Urothelium cell line (cell line): ENCODE measurements at regions not wholly inside any gene's neighbourhood (a gene's known extent, or its start where the extent isn't known, plus 50 kb on each side); places are given as distances from the start of the nearest gene placed in this dataset.

Experiments used
- DNase-seq: peaks from one replicate; pipeline ENCODE4 v3.0.0; 2011; ENCODE audit warnings: low spot score, mixed read lengths
- FAIRE-seq: peaks from 2 replicates; lab custom pipeline; 2011; peaks lifted over from hg19 to GRCh38; lab: Jason Lieb, UNC

DNA sequence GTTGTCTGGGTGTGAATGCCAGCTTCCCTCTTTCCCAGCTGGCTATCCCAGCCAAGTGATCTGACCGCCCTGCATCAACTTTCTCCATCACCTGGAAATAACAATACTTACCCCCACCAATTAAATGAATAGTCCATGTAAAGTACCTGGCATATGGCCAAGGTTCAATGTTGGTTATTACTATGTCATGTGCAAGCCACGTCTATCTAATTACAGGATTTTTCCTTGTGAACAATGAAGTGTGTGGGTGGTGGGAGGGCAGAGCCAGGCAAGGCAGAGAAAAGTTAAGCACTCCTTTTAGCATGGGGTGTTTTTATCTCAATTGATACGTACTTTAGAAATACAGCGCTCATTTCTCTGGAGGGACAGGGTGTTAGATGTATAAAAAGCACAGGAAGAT lies 121.1 kb downstream of the NHLRC3 start:
- FAIRE-seq (no peak), DNase-seq (no peak)

DNA sequence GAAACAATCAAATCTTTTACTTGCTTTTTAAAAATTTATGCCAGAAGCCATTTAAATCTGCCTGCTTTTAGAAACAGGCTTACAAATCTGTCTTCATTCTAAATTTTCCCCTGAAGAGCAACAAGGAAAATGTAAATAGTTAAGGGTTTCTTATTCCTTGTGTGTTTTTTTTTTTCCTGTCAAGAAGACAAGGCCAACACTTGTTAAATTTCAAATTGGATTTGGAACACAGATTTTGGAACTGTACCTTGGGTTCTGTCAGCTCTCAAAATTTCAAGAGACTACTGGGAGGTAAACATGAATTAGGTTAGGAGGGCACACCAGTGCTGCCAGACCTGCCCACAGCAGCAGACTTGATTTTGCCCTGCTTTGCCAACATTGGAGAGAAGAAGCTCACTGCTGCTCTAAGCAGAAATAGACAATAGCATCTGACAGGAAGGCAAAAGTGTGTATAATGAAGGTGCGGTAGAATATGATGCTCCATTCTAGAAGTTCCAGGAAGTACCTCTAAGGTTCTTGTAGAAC lies 121.7 kb downstream of the NHLRC3 start:
- no peak for DNase-seq

GRCh38 chr13:39167018-39167417 lies 128.8 kb downstream of the NHLRC3 start:
- FAIRE-seq: no peak
- DNase-seq: no peak

More for the DNA sequence above, 121.7 kb downstream of the NHLRC3 start:
- FAIRE-seq: no peak

DNA sequence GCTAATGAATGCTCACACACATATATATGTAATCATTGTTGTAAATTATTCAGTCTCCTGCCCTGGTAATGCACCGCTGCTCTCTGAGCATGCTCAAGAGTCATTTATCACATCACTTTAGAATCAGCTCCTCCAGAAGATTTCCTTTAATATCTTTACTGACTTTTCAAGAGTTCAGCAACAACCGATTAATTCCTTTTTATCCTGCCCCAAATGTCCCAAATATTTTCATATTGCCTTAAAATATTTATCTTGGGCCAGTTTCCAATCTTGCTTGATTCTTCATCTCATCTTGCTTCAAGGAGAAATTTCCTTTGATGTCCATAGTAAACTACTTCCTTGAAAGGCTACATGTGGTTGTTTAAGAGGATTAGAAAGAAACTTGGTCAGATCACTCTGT lies 132.5 kb downstream of the NHLRC3 start:
- no peak for FAIRE-seq

GRCh38 chr13:39185326-39185725 lies 147.1 kb downstream of the NHLRC3 start:
- FAIRE-seq: no peak
- DNase-seq: no peak

More for the DNA sequence above, 132.5 kb downstream of the NHLRC3 start:
- DNase-seq: no peak

- FAIRE-seq (no peak), DNase-seq (no peak)
Measured at GRCh38 chr13:39186205-39186875, 148.1 kb downstream of the NHLRC3 start.

GRCh38 chr13:39189778-39190177 lies 151.5 kb downstream of the NHLRC3 start:
- FAIRE-seq: no peak
- no peak for DNase-seq

- FAIRE-seq (no peak), DNase-seq (no peak)
Measured at GRCh38 chr13:39196965-39197646, 158.8 kb downstream of the NHLRC3 start.

- DNase-seq (no peak), FAIRE-seq (no peak)
Measured at GRCh38 chr13:39197647-39198007, 159.4 kb downstream of the NHLRC3 start.

DNA sequence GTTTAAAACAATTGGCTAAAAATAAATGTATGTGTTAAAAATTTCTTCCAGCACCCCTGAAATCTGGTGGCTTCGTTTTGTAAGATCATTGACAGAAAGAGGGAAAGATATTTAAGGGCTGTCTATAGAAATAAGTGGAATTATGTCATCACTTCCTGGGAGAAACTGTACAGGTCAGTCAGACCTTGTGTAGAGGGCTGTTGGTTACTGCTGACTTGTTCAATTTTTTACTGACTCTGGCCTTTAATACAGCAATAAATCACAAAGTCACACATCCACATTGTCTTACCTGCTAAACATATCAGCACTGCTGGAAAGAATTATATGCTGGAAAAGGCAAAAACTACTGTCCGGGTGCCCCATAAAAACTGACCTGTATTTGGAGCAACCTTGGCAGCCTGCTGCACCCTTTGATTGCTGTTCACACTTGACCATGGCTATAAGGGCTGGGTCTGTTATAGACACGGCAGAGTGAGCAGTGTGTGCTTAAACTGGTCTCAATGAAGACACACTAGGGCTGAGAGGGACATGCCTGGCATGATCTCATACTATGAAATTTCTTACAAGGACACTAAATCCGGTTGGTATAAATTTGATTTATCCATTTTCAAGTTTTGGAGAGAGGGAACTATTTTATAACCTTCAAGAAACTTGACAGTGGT lies 162.1 kb downstream of the NHLRC3 start:
- FAIRE-seq: no peak
- no peak for DNase-seq

- FAIRE-seq (no peak), DNase-seq (no peak)
Measured at GRCh38 chr13:39201180-39201579, 162.9 kb downstream of the NHLRC3 start.

GRCh38 chr13:39202746-39203145 lies 164.5 kb downstream of the NHLRC3 start:
- DNase-seq: no peak

DNA sequence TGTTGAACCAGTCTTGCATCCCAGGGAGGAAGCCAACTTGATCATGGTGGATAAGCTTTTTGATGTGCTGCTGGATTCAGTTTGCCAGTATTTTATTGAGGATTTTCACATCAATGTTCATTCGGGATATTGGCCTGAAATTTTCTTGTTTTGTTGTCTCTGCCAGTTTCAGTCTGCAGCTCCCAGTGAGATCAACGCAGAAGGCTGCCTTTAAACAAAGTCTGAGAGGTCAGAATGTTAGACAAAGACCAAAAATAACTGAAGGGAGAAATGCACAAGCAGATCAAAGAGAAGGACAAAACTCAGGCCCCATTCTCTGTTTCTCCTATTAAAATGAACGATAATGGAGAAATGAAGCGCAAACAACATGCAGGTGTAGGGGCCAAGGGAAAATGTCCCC lies 170.4 kb downstream of the NHLRC3 start:
- FAIRE-seq: no peak
- no peak for DNase-seq

More at GRCh38 chr13:39202746-39203145, 164.5 kb downstream of the NHLRC3 start:
- FAIRE-seq: no peak

DNA sequence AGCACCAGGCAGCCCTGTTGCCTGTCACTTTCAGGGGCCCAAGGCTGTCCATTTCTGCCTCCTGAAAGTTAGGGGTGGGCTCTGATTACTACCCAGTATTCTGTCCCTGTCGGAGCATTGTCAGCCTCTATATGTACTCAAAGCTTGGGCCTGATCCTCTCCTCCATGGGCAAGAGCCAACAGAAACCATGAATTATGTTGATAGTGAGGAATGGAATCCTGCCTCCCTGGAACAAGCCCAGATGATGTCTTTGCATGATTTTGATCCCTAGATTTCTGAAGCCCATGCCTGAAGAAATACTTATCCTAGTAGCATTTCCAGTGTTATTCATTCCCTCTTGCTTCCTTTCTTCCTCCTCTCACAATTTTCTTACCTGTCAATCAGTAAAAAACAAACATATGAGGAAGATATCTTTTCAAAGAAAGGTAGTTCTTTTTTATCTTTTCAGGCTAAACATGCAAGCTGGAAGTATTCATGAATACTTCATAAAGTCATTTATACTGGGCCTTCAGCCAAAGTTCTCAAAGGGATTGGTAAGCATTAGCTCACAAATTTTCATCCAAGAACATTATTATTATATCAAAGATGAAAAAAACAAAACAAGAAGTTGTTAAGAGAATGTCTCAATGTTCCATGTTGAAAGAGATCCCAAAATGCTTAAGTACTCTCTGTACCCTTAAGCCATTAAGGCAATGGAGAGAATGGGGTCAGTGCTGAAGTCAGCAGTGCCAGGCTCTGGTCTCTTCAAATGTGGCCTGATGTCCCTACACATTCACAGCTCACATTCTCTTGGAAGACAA lies 171.7 kb downstream of the NHLRC3 start:
- DNase-seq: no peak
- FAIRE-seq: no peak

DNA sequence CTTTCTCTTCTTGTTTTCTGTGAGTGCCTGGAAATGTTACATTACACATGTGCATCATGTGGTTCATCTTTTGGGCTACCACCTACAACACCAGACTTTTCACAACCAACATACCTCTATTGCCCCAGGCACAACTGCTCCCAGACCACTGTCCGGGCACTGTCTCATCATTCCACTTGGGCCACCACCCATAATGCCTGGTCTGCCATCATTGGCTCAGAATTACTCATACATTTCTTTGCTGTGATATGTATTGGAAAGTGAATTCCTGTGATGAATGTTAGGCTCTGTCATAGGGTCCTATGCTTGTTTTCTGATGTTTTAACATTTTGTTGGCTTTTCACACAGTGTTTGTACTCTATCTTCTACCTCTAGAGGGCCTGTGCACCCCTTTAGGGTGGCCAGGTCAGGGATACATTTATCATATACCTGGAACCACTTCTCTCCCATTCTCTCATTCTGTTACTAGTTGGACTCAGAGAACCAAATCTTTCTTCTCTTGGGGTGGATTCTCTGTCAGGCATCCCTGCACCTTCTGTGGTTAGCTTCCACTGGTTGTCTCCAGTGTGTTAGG lies 172.8 kb downstream of the NHLRC3 start:
- DNase-seq (no peak), FAIRE-seq (no peak)

GRCh38 chr13:39215971-39216370 lies 177.7 kb downstream of the NHLRC3 start:
- FAIRE-seq (no peak), DNase-seq (no peak)

GRCh38 chr13:39217471-39217870 lies 179.2 kb downstream of the NHLRC3 start:
- no peak for FAIRE-seq
- DNase-seq: no peak

DNA sequence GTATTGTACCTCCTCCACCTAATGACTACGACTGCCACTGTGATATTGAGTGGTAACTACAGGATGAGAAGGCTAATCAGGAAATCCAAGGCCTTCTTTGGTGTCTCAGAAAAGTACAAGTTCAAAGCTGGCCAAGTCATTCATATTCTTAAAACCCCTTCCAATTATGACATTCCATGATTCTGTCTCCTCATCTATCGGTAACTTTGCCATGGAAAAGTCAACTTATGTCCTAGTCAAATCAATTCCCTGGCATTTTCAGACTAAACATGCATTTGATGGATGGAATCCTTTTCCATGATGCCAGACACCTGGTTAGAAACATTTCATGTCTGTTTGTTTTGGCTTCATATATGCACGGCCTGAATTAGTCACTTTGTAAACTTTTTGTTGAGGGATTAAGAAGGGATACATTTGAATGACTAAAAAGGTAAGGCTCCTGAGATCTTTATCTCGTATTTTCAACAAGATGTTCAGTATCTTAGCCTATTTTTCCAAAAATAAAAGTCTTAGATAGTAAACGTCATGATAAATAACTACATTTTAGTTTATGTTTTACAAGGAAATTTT lies 186.5 kb downstream of the NHLRC3 start:
- DNase-seq (no peak), FAIRE-seq (no peak)

GRCh38 chr13:39225860-39226259 lies 187.6 kb downstream of the NHLRC3 start:
- no peak for DNase-seq
- FAIRE-seq: no peak

DNA sequence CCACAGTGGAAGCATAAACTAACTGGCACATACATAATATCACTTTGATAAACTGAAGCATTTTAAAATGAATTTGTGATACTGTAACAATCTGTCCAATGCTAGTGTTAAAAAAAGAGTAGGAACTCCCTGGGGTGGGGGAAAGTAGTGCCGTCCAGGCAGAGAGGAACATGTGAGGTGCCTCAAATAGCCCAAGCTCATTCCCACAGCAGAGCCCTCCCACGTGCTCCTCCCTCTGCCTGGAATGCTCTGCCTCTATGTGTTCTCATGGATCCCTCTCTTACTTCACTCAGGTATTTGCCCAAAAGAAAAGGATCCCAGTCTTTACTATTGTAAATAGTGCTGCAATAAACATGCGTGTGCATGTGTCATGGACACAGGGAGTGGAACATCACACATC lies 188.1 kb downstream of the NHLRC3 start:
- DNase-seq (no peak), FAIRE-seq (no peak)
